ENCODE measurements at regions not wholly inside any gene's neighbourhood (a gene's known extent, or its start where the extent isn't known, plus 50 kb on each side); places are given as distances from the start of the nearest gene placed in this dataset.

DNA sequence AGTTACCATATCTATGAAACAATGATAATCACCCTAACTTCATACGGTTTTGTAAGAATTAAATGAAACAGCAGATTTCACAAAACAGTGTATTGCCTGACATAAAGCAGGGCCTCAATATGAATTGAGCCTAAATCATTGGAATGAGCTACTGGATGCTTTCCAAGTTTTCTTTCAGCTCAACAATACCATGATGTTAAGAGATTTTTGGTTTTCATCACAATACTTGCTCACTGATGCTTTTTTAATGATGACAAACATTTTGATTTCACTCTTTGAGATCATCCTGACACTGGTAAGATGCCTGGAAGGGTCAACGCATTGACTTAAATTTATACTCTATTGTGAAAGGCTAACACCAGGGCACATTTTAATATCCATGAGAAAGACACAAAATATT is 377.5 kb downstream of the ZNF521 start:
- H3K27me3 Mint-ChIP-seq = peaks cover 4 to 16% (median 14%) of the 10 kb centered on the region in 3 donors
- H3K4me1 Mint-ChIP-seq = no peaks in the 10 kb centered on the region
- H3K36me3 Mint-ChIP-seq = no peaks in the 10 kb centered on the region
- no peak for ATAC-seq (ENCODE audit: low read depth in 2 of 2)
- no peak overlapping the region for H3K27ac Mint-ChIP-seq
- no peak overlapping the region for H3K4me3 Mint-ChIP-seq
- peaks cover 0 to 3% (median 0%) of the 10 kb centered on the region in 7 donors for H3K9me3 Mint-ChIP-seq
- no peak for DNase-seq

DNA sequence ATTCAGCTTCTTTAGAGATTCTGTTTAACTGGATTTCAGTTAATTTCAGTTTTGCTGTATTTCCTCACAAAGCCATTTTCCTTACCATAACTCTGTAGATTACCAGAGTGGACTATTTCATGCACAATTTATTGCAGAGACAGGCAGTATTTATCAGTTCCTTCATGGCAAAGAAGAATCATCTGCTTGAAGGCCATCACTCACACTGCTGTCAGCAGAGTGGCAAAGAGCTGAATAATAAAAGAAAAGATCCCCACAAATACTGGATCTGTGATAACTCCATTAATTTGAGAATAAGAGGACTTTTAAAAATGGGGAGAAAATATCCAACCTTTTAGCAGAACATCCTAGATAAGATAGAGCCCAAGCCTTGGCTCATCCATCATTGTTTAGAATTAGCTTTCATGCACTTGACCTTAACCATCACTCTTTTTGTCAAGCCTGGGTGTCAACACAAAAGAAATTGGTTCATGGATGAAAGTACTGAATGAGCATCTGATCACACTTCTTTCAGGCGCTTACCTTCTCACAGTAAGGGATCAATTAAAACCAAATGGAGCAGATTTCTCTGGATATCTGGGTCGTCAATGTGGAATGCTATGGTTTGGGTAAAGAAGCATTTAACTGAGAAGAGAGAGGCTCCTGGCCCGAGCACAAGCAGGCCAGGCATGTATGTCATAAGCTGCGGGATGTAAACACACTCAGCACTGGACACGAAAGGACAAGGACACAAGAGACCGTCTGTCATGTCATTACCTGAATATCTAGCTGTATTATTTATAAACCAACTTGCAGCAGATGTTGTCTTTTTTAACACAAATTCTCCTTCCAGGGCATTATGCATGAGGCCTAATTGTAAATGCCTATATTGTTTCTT is 376.2 kb downstream of the ZNF521 start:
- H3K36me3 Mint-ChIP-seq = no peaks in the 10 kb centered on the region
- H3K9me3 Mint-ChIP-seq = peaks cover 0 to 3% (median 0%) of the 10 kb centered on the region in 7 donors
- no peak for ATAC-seq (ENCODE audit: low read depth in 2 of 2)
- no peaks in the 10 kb centered on the region for H3K4me1 Mint-ChIP-seq
- DNase-seq = no peak
- H3K27ac Mint-ChIP-seq = peak overlapping the region in 1 of 6 donors; percentile 29
- peaks cover 12 to 20% (median 17%) of the 10 kb centered on the region in 3 donors for H3K27me3 Mint-ChIP-seq
- no peak overlapping the region for H3K4me3 Mint-ChIP-seq

DNA sequence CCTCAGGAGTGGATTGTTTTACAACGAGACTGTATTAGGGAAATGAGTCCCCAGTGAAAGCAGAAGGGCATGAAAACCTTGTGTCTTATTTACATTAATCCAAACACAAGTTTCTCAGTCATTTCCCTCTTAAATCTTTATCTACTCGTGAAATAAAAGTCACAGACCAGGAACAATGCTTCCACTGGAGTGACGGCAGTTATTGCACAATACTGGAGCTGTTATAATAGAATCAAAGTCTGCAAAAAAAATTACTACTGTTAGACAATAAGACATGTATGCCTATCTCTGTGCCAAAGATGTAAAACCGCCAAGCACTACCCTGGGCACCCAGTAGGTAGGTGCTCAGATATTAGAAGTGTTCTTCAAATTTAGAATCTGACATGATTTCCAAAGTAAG is 375.5 kb downstream of the ZNF521 start:
- Mint-ChIP-seq H3K4me3 (no peak overlapping the region), H3K4me1 (no peaks in the 10 kb centered on the region), H3K27ac (no peak overlapping the region), H3K36me3 (no peaks in the 10 kb centered on the region), H3K27me3 (peaks cover 15 to 25% (median 24%) of the 10 kb centered on the region in 3 donors), H3K9me3 (no peaks in the 10 kb centered on the region)
- DNase-seq (no peak), ATAC-seq (ENCODE audit: low read depth in 2 of 2) (no peak)

DNA sequence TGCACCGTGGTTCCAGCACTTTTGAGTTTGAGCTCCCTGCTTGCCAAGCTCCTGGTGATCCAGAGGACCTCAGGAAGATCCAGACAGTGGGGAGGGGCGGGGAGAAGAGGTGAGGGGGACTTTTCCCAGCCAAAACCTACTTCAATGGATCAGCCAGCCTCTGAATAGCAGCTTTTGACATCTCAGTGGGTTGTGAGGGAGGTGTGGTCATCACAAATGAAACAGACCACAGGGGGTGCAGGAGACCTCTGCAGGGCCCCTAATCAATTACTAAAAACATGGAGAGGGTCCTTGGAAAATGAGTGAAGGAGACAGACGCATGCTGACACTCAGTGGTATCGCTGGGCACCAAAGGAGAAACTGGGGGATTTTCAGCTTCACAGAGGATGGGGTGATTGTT is 372.7 kb downstream of the ZNF521 start:
- ATAC-seq (ENCODE audit: low read depth in 2 of 2) (no peak), DNase-seq (no peak)
- no peaks in the 10 kb centered on the region for H3K4me1 Mint-ChIP-seq
- H3K9me3 Mint-ChIP-seq = no peaks in the 10 kb centered on the region
- H3K4me3 Mint-ChIP-seq = no peak overlapping the region
- H3K27me3 Mint-ChIP-seq = peaks cover 15 to 44% (median 34%) of the 10 kb centered on the region in 3 donors
- H3K27ac Mint-ChIP-seq = peak overlapping the region in 1 of 6 donors; percentile 14
- H3K36me3 Mint-ChIP-seq = no peaks in the 10 kb centered on the region

DNA sequence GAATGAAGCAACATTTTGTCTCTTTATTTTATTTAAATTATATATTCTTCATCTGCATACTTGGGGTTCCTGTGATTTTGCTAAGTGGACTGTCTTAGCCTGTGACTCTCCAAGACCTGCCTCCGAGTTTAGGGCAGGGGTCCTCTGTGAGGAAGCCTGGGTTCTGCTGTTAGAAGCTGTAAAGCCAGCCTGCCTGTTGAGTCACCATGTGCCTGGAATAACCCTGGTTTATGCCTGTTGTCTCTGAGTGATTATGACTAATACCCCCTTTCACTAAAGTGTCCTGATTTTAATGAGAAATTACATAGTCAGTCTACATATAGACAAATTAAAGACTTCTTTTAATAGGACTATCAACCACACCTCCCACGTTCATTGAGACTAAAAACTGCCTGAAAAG is 369.1 kb downstream of the ZNF521 start:
- ATAC-seq (ENCODE audit: low read depth in 2 of 2) (no peak), DNase-seq (no peak)
- peaks cover 27 to 55% (median 38%) of the 10 kb centered on the region in 3 donors for H3K27me3 Mint-ChIP-seq
- H3K4me1 Mint-ChIP-seq = no peaks in the 10 kb centered on the region
- no peak overlapping the region for H3K27ac Mint-ChIP-seq
- H3K36me3 Mint-ChIP-seq = no peaks in the 10 kb centered on the region
- no peaks in the 10 kb centered on the region for H3K9me3 Mint-ChIP-seq
- no peak overlapping the region for H3K4me3 Mint-ChIP-seq

DNA sequence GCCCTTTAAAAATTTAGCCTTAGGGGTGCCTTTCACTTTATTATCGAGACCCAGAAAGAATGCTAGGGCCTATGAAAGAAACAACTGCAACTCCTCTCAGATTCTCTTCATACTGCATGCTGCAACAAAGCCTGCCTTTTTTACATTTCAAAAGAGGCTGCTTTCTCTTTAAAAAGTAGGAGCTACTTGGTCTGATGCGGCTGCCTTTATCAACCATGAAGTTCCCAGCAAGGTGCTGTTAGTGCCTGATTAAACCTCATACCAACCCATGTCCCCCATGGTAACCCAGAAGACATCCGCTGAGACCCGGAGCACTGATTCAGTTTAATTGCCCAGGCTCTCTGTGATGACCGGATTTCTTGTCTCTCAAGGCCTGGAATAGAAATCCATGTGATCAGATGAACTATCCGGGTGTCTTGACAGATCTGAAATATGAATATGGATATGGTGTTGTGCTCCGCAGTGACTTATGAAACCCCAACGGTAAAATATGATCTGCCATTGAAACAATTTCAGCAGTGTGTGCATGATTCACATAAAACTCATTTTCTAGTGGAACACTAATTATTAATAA is 368.3 kb downstream of the ZNF521 start:
- ATAC-seq (ENCODE audit: low read depth in 2 of 2) (no peak), DNase-seq (no peak)
- peaks cover 0 to 3% (median 0%) of the 10 kb centered on the region in 3 donors for H3K4me1 Mint-ChIP-seq
- H3K4me3 Mint-ChIP-seq = no peak overlapping the region
- H3K27ac Mint-ChIP-seq = no peak overlapping the region
- no peaks in the 10 kb centered on the region for H3K36me3 Mint-ChIP-seq
- peaks cover 27 to 59% (median 34%) of the 10 kb centered on the region in 3 donors for H3K27me3 Mint-ChIP-seq
- no peaks in the 10 kb centered on the region for H3K9me3 Mint-ChIP-seq

DNA sequence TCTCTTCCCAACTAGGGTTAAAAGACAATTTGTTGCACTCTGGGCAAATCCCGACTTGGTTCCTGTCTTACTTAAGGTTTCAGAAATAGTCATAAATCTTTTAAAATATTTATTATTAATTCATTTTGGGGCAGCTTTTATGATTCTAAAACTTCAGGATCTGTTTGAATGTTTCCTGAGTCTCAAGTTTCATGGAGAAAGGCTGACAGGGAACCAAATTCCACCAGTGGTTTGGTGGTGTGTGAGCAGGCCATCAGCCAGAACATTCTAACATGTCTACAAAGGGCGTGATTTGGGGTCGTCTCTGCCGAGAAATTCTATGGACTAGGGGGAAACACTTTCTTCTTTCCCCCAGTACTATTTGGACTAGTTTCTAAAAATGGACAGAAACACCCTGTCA is 366.4 kb downstream of the ZNF521 start:
- H3K4me3 Mint-ChIP-seq = no peak overlapping the region
- no peaks in the 10 kb centered on the region for H3K9me3 Mint-ChIP-seq
- no peaks in the 10 kb centered on the region for H3K36me3 Mint-ChIP-seq
- H3K27ac Mint-ChIP-seq = no peak overlapping the region
- H3K4me1 Mint-ChIP-seq = peaks cover 4 to 19% (median 11%) of the 10 kb centered on the region in 3 donors
- peaks cover 17 to 49% (median 23%) of the 10 kb centered on the region in 3 donors for H3K27me3 Mint-ChIP-seq
- no peak for DNase-seq
- ATAC-seq (ENCODE audit: low read depth in 2 of 2) = no peak

DNA sequence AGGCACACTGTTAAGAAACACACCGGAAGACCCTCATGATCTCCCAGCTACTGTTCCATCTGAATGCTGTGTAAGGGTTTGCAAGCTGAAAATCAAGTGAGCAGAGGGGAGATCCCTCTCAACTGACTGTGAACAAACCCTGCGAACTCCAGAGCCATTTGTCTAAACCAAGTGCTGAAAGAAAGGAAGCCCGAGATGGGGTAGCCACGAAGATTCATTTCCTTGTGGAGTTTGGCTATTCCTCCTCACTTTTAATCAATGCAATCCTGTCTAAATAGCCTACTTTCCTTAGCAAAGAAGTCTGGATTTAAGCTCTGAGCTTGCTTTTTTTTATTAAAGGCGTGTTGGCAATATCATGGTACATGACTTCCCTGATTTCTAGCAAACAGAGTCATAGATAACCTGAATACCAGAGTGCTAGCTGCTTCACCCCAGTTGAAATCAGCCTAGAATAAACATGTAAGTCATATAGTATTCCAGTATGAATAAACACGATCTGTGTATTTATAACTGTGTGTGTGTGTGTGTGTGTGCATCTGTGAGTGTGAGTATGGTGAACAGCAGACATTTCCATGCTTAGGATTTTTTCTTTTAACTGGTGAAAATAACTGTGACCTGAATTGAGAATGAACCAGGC is 365.2 kb downstream of the ZNF521 start:
- Mint-ChIP-seq H3K27ac (no peak overlapping the region), H3K4me1 (peaks cover 4 to 21% (median 11%) of the 10 kb centered on the region in 3 donors)

DNA sequence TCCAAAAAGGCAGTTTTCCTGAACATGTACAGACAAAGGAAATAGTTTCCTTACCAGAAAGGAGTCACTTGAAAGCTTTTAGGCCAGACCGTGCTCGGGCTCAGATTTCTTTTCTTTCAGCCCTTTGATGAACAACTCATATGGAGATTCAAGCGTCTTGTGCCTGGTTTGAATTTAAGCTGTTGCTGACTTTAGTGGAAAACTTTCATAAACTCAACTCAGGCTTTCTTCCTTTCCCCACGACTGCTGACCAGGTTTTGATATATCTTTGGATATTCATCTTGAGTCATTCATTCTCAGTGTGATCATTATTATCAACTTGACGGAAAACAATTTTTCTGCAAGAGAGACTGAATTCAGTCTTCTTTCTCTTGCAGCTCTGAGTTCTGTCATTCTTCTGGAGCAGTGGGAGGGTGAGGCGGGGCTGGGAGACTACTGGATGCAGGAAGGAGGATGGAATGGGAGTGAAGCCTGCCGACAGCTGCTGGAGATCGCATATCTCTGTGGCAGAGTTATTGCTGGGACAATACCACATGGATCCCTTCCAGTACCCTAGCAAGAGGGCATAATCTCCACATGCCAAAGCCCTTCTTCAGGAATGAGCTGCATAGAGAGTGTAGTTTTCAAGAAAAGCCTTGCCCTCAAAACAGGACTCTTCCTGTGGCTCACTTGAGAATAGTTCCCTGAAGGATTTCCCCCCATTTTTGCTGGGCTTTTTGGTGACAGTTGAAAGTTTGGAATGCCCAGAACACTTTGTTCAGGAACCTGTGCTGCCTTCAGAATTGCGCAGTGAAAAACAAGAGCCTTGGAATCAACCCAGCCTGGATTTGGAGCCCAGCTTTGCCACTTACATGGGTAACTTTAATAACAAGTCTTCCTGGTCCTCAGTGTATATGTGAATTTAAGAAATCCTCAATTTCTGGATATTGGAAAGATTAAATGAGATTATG is 364.4 kb downstream of the ZNF521 start:
- Mint-ChIP-seq H3K27ac (peak overlapping the region in 1 of 6 donors; percentile 51), H3K4me1 (peaks cover 4 to 21% (median 11%) of the 10 kb centered on the region in 3 donors), H3K36me3 (no peaks in the 10 kb centered on the region), H3K27me3 (peaks cover 9 to 36% (median 17%) of the 10 kb centered on the region in 3 donors), H3K4me3 (no peak overlapping the region), H3K9me3 (peaks cover 0 to 3% (median 0%) of the 10 kb centered on the region in 7 donors)
- ATAC-seq (ENCODE audit: low read depth in 2 of 2) (no peak), DNase-seq (no peak)

More for the DNA sequence above, 365.2 kb downstream of the ZNF521 start:
- Mint-ChIP-seq H3K4me3 (no peak overlapping the region), H3K36me3 (no peaks in the 10 kb centered on the region), H3K27me3 (peaks cover 14 to 44% (median 15%) of the 10 kb centered on the region in 3 donors), H3K9me3 (peaks cover 0 to 3% (median 0%) of the 10 kb centered on the region in 7 donors)
- ATAC-seq (ENCODE audit: low read depth in 2 of 2) = no peak
- DNase-seq = no peak

DNA sequence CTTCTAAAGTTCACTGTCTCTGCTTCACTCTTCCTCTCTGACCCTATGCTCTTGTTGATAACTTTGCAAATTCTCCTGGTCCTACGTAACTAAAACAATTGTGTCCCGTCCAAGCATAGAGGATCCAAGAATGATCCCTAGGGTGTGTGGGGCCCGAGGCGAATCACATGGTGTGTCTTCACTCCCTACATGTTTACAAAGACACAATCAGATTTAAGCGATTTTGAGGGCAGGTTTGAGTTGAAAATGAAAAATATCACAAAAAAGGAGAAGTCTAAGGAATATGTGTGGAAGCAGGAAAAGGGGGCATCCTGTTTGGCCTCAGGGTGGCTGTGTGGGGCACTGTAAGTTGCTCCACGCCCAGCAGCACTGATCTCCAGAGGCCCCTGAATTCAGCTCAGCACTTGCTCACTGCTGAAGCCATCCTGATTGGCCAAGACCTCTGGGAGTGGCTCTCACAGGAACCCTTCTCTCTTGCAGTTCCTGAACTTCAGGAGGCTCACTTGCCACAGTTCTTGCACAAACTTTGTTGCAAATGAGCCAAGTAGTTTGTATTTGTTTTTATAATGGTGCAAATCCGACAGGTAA is 363.6 kb downstream of the ZNF521 start:
- Mint-ChIP-seq H3K27ac (peak overlapping the region in 1 of 6 donors; percentile 53), H3K4me3 (no peak overlapping the region), H3K9me3 (peaks cover 0 to 3% (median 0%) of the 10 kb centered on the region in 7 donors), H3K4me1 (peaks cover 4 to 21% (median 11%) of the 10 kb centered on the region in 3 donors), H3K27me3 (peaks cover 9 to 31% (median 17%) of the 10 kb centered on the region in 3 donors), H3K36me3 (no peaks in the 10 kb centered on the region)
- no peak for ATAC-seq (ENCODE audit: low read depth in 2 of 2)
- DNase-seq = no peak

DNA sequence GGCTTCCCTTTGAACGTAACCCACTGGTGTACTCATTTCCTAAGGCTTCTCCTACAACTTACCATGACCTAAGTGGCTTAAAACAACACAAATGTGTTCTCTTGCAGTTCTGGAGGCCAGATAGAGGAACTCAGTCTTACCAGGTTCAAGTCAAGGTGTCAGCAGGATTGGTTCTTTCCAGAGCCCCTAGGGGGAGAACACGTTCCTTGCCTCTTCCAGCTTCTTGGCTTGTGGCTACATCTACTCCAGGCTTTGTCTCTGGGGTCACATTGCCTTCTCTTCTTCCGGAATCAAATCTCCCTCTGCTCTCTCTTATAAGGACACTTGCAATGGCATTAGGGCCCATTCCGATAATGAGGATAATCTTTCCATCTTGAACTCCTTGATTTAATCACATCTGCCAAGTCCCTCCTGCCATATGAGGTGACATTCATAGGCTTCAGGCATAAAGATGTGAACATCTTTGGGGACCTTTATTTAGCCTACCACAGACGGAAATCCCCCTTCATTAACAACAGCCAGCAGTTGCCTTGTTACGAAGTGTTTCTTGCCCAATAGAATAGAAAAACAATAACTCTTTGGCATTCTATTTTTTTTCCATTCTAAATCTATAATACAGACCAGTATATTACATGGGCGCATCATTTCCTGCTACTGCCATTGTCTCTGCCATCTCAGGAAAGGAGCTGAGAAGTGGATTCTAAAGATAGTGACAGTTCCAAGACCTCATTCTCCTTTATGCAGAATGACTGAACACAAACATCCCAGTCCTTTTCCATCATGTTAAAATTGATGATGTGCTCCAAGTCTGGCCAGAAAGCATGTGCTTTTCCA is 362.0 kb downstream of the ZNF521 start:
- Mint-ChIP-seq H3K27me3 (peaks cover 8 to 29% (median 13%) of the 10 kb centered on the region in 3 donors), H3K36me3 (no peaks in the 10 kb centered on the region), H3K4me1 (peaks cover 4 to 21% (median 11%) of the 10 kb centered on the region in 3 donors), H3K9me3 (peaks cover 0 to 3% (median 0%) of the 10 kb centered on the region in 7 donors), H3K27ac (peak overlapping the region in 2 of 6 donors; percentile 32 to 37), H3K4me3 (peak overlapping the region in 1 of 8 donors; percentile 25)
- ATAC-seq (ENCODE audit: low read depth in 2 of 2) = peak; percentile 47 to 68
- DNase-seq = peak; percentile 2
